Ishikawa (cell line): ENCODE measurements at regions not wholly inside any gene's neighbourhood (a gene's known extent, or its start where the extent isn't known, plus 50 kb on each side); places are given as distances from the start of the nearest gene placed in this dataset.

ENCODE experiments used
- CEBPB ChIP-seq: IDR thresholded peaks from 2 replicates; pipeline ENCODE4 v1.6.1; 2012
- CREB1 ChIP-seq: IDR thresholded peaks from 2 replicates; pipeline ENCODE4 v1.6.1; 2012; ENCODE audit warnings: low read depth
- EGR1 ChIP-seq: IDR thresholded peaks from 2 replicates; pipeline ENCODE4 v1.6.1; 2012
- EP300 ChIP-seq: IDR thresholded peaks from 2 replicates; pipeline ENCODE4 v1.6.1; 2012; ENCODE audit warnings: borderline replicate concordance
- FOXM1 ChIP-seq: IDR thresholded peaks from 2 replicates; pipeline ENCODE4 v1.6.1; 2012; ENCODE audit warnings: low read depth, borderline replicate concordance
- NFIC ChIP-seq: IDR thresholded peaks from 2 replicates; pipeline ENCODE4 v1.6.1; 2012
- RAD21 ChIP-seq: IDR thresholded peaks from 2 replicates; pipeline ENCODE4 v1.6.1; 2012; ENCODE audit warnings: low read depth
- TAF1 ChIP-seq: IDR thresholded peaks from 2 replicates; pipeline ENCODE4 v1.6.1; 2012; ENCODE audit warnings: low read depth, mild to moderate bottlenecking
- TCF12 ChIP-seq: IDR thresholded peaks from 2 replicates; pipeline ENCODE4 v1.6.1; 2012; ENCODE audit warnings: low read depth
- TEAD4 ChIP-seq: IDR thresholded peaks from 2 replicates; pipeline ENCODE4 v1.6.1; 2012
- YY1 ChIP-seq: IDR thresholded peaks from 2 replicates; pipeline ENCODE4 v1.6.1; 2012; ENCODE audit warnings: low read depth
- ZBTB7A ChIP-seq: IDR thresholded peaks from 2 replicates; pipeline ENCODE4 v1.6.1; 2012; ENCODE audit warnings: low read depth
- TF ChIP-seq, protein P1 (sequence below): IDR thresholded peaks from 2 replicates; pipeline ENCODE4 v1.6.1; 2012; ENCODE audit warnings: low read depth, mild to moderate bottlenecking
- TF ChIP-seq, protein P2 (sequence below): IDR thresholded peaks from 2 replicates; pipeline ENCODE4 v1.6.1; 2012
- TF ChIP-seq, protein P3 (sequence below): IDR thresholded peaks from 2 replicates; pipeline ENCODE4 v1.6.1; 2012

DNA sequence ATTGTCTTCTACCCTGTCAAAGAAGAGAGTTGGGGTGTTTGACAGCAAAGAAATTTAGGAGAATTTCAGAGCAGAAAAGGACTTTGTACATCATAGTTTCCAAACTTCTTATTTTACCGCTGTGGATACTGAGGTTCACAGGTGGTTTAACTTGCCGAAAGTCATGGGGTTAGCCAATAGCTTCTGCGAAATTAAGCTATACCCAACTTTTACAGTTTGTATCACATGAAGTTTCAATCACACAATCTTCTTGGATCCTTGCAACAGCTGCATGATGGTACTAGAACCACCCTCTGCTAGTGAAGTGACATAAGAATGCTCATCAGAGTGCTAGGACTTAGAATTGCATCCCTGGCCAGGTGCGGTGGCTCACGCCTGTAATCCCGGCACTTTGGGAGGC lies 345.5 kb downstream of the CD83 start:
- TF ChIP-seq NFIC (no peak), FOXM1 (no peak), CEBPB (no peak), TCF12 (no peak), TAF1 (no peak), RAD21 (no peak), CREB1 (no peak), YY1 (no peak), EP300 (no peak), EGR1 (no peak), TEAD4 (no peak)
- TF ChIP-seq, protein P1, sequence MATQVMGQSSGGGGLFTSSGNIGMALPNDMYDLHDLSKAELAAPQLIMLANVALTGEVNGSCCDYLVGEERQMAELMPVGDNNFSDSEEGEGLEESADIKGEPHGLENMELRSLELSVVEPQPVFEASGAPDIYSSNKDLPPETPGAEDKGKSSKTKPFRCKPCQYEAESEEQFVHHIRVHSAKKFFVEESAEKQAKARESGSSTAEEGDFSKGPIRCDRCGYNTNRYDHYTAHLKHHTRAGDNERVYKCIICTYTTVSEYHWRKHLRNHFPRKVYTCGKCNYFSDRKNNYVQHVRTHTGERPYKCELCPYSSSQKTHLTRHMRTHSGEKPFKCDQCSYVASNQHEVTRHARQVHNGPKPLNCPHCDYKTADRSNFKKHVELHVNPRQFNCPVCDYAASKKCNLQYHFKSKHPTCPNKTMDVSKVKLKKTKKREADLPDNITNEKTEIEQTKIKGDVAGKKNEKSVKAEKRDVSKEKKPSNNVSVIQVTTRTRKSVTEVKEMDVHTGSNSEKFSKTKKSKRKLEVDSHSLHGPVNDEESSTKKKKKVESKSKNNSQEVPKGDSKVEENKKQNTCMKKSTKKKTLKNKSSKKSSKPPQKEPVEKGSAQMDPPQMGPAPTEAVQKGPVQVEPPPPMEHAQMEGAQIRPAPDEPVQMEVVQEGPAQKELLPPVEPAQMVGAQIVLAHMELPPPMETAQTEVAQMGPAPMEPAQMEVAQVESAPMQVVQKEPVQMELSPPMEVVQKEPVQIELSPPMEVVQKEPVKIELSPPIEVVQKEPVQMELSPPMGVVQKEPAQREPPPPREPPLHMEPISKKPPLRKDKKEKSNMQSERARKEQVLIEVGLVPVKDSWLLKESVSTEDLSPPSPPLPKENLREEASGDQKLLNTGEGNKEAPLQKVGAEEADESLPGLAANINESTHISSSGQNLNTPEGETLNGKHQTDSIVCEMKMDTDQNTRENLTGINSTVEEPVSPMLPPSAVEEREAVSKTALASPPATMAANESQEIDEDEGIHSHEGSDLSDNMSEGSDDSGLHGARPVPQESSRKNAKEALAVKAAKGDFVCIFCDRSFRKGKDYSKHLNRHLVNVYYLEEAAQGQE: no peak
- TF ChIP-seq, protein P2, sequence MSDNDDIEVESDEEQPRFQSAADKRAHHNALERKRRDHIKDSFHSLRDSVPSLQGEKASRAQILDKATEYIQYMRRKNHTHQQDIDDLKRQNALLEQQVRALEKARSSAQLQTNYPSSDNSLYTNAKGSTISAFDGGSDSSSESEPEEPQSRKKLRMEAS: no peak
- TF ChIP-seq, protein P3, sequence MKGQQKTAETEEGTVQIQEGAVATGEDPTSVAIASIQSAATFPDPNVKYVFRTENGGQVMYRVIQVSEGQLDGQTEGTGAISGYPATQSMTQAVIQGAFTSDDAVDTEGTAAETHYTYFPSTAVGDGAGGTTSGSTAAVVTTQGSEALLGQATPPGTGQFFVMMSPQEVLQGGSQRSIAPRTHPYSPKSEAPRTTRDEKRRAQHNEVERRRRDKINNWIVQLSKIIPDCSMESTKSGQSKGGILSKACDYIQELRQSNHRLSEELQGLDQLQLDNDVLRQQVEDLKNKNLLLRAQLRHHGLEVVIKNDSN: no peak

DNA sequence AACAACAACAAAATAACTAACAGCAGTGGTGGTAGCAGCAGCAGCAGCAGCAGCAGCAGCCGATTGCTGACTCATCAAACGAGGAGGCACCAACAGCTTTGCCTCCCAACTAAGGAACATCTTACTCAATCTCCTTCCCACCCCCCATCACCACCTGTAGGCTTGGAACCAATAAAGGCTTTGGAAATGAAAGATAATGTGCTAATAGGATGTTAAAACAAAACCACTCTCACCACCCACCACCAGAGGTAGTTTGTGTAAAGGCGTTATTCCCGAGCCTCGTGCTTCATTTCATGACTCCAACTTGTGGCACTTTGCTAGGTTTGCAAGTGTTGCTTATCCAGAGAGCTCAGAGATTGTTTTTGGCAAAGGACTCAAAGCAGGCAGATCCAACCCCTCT lies 346.5 kb downstream of the CD83 start:
- TF ChIP-seq TEAD4: no peak

DNA sequence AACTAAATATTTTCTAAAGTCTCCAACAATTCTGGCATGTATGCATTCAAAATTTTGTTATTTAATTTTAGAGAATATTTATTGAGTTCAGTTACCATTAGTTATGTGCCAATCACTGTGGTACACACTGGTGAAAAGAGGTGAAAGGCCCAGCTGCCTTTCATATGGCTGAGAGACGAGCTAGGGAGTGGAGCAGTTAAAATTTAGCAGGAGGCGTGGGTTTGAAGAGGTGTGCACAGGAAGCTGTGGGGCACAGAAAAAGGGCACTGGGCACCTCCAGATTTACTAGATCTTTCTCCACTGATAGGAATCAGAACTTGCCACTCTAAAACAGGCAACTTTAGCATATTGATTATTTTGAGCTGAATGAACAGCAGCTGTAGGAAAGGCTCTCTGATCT lies 347.1 kb downstream of the CD83 start:
- no peak for TF ChIP-seq FOXM1
- no peak for TF ChIP-seq EP300
- no peak for TF ChIP-seq TCF12
- TF ChIP-seq, protein P3: no peak
- TF ChIP-seq, protein P1: no peak
- TF ChIP-seq RAD21: no peak
- no peak for TF ChIP-seq EGR1
- TF ChIP-seq ZBTB7A: no peak
- TF ChIP-seq NFIC: no peak
- no peak for TF ChIP-seq TAF1
- no peak for TF ChIP-seq CREB1
- TF ChIP-seq CEBPB: no peak
- TF ChIP-seq TEAD4: no peak
- TF ChIP-seq, protein P2: no peak
- TF ChIP-seq YY1: no peak

DNA sequence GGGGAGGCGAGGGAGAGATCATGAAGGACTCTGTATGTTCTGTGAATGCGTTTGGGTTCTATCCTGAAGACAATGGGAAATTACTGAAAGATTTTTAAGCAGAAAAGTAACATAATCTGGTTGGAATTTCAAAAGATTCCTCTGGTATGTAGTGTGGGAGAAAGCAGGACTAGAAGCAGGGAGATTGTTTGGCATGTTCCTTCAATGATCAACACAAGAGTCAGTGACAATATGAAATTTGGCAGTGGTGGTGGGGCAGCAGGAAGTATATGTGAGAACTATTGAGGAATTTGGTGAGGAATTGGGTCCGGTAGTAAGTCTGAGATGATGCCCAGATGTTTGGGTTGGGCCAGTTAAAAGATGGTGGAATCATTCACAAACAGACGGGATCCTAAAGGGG lies 348.7 kb downstream of the CD83 start:
- TF ChIP-seq FOXM1 (no peak), EGR1 (no peak), CEBPB (no peak), YY1 (no peak), CREB1 (no peak), EP300 (no peak), TAF1 (no peak), ZBTB7A (no peak)
- TF ChIP-seq, protein P3: no peak
- TF ChIP-seq, protein P2: no peak

DNA sequence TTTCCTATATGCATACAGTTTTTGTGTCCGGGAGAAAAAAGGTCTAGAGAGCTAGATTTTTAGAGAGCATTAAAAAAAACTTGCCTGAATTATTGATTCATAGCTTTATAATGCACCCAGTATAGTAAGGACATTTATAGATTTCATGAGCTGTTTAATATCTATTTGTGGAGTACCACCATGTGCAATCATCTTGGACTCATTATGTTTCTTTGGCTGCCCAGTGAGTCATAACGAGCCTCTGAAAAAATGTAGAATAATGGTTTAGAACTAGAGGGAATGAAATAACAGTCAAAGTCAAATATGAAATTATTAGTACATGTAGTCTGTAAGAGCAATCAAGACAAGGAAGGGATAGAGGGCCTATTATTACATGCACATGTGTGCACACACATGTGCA lies 350.0 kb downstream of the CD83 start:
- TF ChIP-seq CREB1 (no peak), TAF1 (no peak), NFIC (no peak), FOXM1 (no peak), RAD21 (no peak), TCF12 (no peak), ZBTB7A (no peak)
- TF ChIP-seq, protein P1: no peak
- TF ChIP-seq, protein P3: no peak
